ENCODE measurements at regions not wholly inside any gene's neighbourhood (a gene's known extent, or its start where the extent isn't known, plus 50 kb on each side); places are given as distances from the start of the nearest gene placed in this dataset.

- Mint-ChIP-seq H3K27ac (ENCODE audit: unreplicated experiment) (peak overlapping the region; percentile 43), H3K4me3 (no peak overlapping the region), H3K27me3 (ENCODE audit: low read depth) (no peaks in the 10 kb centered on the region), H3K9me3 (no peaks in the 10 kb centered on the region), H3K36me3 (ENCODE audit: low read depth) (peaks cover 12% of the 10 kb centered on the region), H3K4me1 (peaks cover 39% of the 10 kb centered on the region)
- DNase-seq (ENCODE audit: low read depth, low spot score): no peak
- TF ChIP-seq CTCF (conservative IDR thresholded peaks at IDR 0.05): no peak
Observed at GRCh38 chr1:201719812-201720521, 109.0 kb upstream of the IPO9 start.

- Mint-ChIP-seq H3K36me3 (ENCODE audit: low read depth) (peaks cover 12% of the 10 kb centered on the region), H3K4me3 (no peak overlapping the region), H3K27me3 (ENCODE audit: low read depth) (no peaks in the 10 kb centered on the region), H3K4me1 (peaks cover 42% of the 10 kb centered on the region), H3K27ac (ENCODE audit: unreplicated experiment) (no peak overlapping the region), H3K9me3 (no peaks in the 10 kb centered on the region)
- TF ChIP-seq CTCF (conservative IDR thresholded peaks at IDR 0.05): no peak
- DNase-seq (ENCODE audit: low read depth, low spot score): no peak
Observed at GRCh38 chr1:201720522-201720844, 108.5 kb upstream of the IPO9 start.

- Mint-ChIP-seq H3K4me1 (peaks cover 42% of the 10 kb centered on the region), H3K27ac (ENCODE audit: unreplicated experiment) (peak overlapping the region; percentile 28)
Observed at GRCh38 chr1:201721082-201722049, 107.6 kb upstream of the IPO9 start.

GRCh38 chr1:201724039-201724765 is 104.8 kb upstream of the IPO9 start:
- peaks cover 40% of the 10 kb centered on the region for H3K4me1 Mint-ChIP-seq
- H3K27ac Mint-ChIP-seq (ENCODE audit: unreplicated experiment): no peak overlapping the region
- no peak for TF ChIP-seq CTCF (conservative IDR thresholded peaks at IDR 0.05)
- peaks cover under 1% of the 10 kb centered on the region for H3K36me3 Mint-ChIP-seq (ENCODE audit: low read depth)
- H3K4me3 Mint-ChIP-seq: no peak overlapping the region
- H3K9me3 Mint-ChIP-seq: no peaks in the 10 kb centered on the region
- no peak for DNase-seq (ENCODE audit: low read depth, low spot score)
- no peaks in the 10 kb centered on the region for H3K27me3 Mint-ChIP-seq (ENCODE audit: low read depth)

More at GRCh38 chr1:201721082-201722049, 107.6 kb upstream of the IPO9 start:
- no peaks in the 10 kb centered on the region for H3K9me3 Mint-ChIP-seq
- peaks cover 12% of the 10 kb centered on the region for H3K36me3 Mint-ChIP-seq (ENCODE audit: low read depth)
- TF ChIP-seq CTCF (conservative IDR thresholded peaks at IDR 0.05): no peak
- DNase-seq (ENCODE audit: low read depth, low spot score): no peak
- no peaks in the 10 kb centered on the region for H3K27me3 Mint-ChIP-seq (ENCODE audit: low read depth)
- H3K4me3 Mint-ChIP-seq: no peak overlapping the region

GRCh38 chr1:201724766-201725118 is 104.2 kb upstream of the IPO9 start:
- Mint-ChIP-seq H3K27me3 (ENCODE audit: low read depth) (no peaks in the 10 kb centered on the region), H3K9me3 (no peaks in the 10 kb centered on the region), H3K4me1 (peaks cover 35% of the 10 kb centered on the region), H3K4me3 (no peak overlapping the region), H3K27ac (ENCODE audit: unreplicated experiment) (no peak overlapping the region), H3K36me3 (ENCODE audit: low read depth) (no peaks in the 10 kb centered on the region)
- DNase-seq (ENCODE audit: low read depth, low spot score): no peak
- no peak for TF ChIP-seq CTCF (conservative IDR thresholded peaks at IDR 0.05)
